Activated T-cell treated with anti-CD3 and anti-CD28 coated beads for 48 hours (primary cell): ENCODE measurements at regions not wholly inside any gene's neighbourhood (a gene's known extent, or its start where the extent isn't known, plus 50 kb on each side); places are given as distances from the start of the nearest gene placed in this dataset.

Source experiments
- DNase-seq: peaks from one replicate; pipeline ENCODE4 v3.0.0-alpha.2; 2020; ENCODE audit warnings: low read depth

GRCh38 chr3:29185706-29186105 lies 95.2 kb upstream of the RBMS3 start:
- DNase-seq, result no peak

GRCh38 chr3:29186131-29186599 lies 94.7 kb upstream of the RBMS3 start:
- DNase-seq, result no peak

GRCh38 chr3:29186982-29187725 lies 93.7 kb upstream of the RBMS3 start:
- no peak for DNase-seq

- no peak for DNase-seq
These were observed 91.5 kb upstream of the RBMS3 start for GRCh38 chr3:29189328-29189727.

GRCh38 chr3:29194139-29194538 lies 86.7 kb upstream of the RBMS3 start:
- DNase-seq, result no peak

GRCh38 chr3:29195056-29195455 lies 85.8 kb upstream of the RBMS3 start:
- DNase-seq, result no peak

GRCh38 chr3:29201604-29202003 lies 79.3 kb upstream of the RBMS3 start:
- no peak for DNase-seq

GRCh38 chr3:29202378-29202777 lies 78.5 kb upstream of the RBMS3 start:
- no peak for DNase-seq

- no peak for DNase-seq
These were observed 77.0 kb upstream of the RBMS3 start for GRCh38 chr3:29203851-29204250.

- no peak for DNase-seq
These were observed 73.4 kb upstream of the RBMS3 start for GRCh38 chr3:29207427-29207826.

- no peak for DNase-seq
These were observed 68.0 kb upstream of the RBMS3 start for GRCh38 chr3:29212789-29213433.

- DNase-seq, result no peak
These were observed 66.7 kb upstream of the RBMS3 start for GRCh38 chr3:29214009-29214658.

- no peak for DNase-seq
These were observed 64.9 kb upstream of the RBMS3 start for GRCh38 chr3:29215948-29216347.

- DNase-seq, result no peak
These were observed 54.2 kb upstream of the RBMS3 start for GRCh38 chr3:29226706-29227105.

- no peak for DNase-seq
These were observed 53.6 kb upstream of the RBMS3 start for GRCh38 chr3:29227307-29227706.
